ENCODE measurements at regions not wholly inside any gene's neighbourhood (a gene's known extent, or its start where the extent isn't known, plus 50 kb on each side); places are given as distances from the start of the nearest gene placed in this dataset.

- TF ChIP-seq, protein P1, sequence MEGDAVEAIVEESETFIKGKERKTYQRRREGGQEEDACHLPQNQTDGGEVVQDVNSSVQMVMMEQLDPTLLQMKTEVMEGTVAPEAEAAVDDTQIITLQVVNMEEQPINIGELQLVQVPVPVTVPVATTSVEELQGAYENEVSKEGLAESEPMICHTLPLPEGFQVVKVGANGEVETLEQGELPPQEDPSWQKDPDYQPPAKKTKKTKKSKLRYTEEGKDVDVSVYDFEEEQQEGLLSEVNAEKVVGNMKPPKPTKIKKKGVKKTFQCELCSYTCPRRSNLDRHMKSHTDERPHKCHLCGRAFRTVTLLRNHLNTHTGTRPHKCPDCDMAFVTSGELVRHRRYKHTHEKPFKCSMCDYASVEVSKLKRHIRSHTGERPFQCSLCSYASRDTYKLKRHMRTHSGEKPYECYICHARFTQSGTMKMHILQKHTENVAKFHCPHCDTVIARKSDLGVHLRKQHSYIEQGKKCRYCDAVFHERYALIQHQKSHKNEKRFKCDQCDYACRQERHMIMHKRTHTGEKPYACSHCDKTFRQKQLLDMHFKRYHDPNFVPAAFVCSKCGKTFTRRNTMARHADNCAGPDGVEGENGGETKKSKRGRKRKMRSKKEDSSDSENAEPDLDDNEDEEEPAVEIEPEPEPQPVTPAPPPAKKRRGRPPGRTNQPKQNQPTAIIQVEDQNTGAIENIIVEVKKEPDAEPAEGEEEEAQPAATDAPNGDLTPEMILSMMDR (IDR thresholded peaks at IDR 0.05; ENCODE audit: low read length): no peak
- TF ChIP-seq EZH2 (IDR thresholded peaks at IDR 0.05; ENCODE audit: borderline replicate concordance, low read length): no peak
These were observed 312.8 kb upstream of the MDGA2 start for GRCh38 chr14:47988175-47988574.
